Chondrocyte (in vitro differentiated cells): ENCODE measurements at regions not wholly inside any gene's neighbourhood (a gene's known extent, or its start where the extent isn't known, plus 50 kb on each side); places are given as distances from the start of the nearest gene placed in this dataset.

Experiments used
- DNase-seq: peaks from one replicate; pipeline ENCODE4 v3.0.0; 2021; ENCODE audit warnings: mixed read lengths, low spot score
- H3K27ac Mint-ChIP-seq: one replicate; pipeline ENCODE4 v1.8.0; 2021; ENCODE audit warnings: mild to moderate bottlenecking, moderate library complexity, mixed read lengths; ENCODE audit not compliant: unreplicated experiment
- H3K27me3 Mint-ChIP-seq: 2 replicates; pipeline ENCODE4 v1.8.0; 2021; ENCODE audit warnings: low read depth, mixed read lengths
- H3K36me3 Mint-ChIP-seq: 2 replicates; pipeline ENCODE4 v1.8.0; 2021; ENCODE audit warnings: low read depth, mixed read lengths
- H3K4me1 Mint-ChIP-seq: 2 replicates; pipeline ENCODE4 v1.8.0; 2021; ENCODE audit warnings: low read depth, mild to moderate bottlenecking, mixed read lengths
- H3K4me3 Mint-ChIP-seq: one replicate; pipeline ENCODE4 v1.8.0; 2021; ENCODE audit warnings: mild to moderate bottlenecking, moderate library complexity, mixed read lengths; ENCODE audit not compliant: unreplicated experiment
- H3K9me3 Mint-ChIP-seq: 2 replicates; pipeline ENCODE4 v1.8.0; 2021; ENCODE audit warnings: low read depth, mixed read lengths
- CTCF ChIP-seq: fragments of 200-600 bp; sonication (generic); IDR thresholded peaks from 2 replicates; pipeline ENCODE4 v1.5.0; 2021; ENCODE audit warnings: antibody characterized with exemption, mild to moderate bottlenecking, moderate library complexity

- no peak overlapping the region for H3K27ac Mint-ChIP-seq
- no peak for DNase-seq
- peaks cover 3% of the 10 kb centered on the region for H3K4me1 Mint-ChIP-seq
- TF ChIP-seq CTCF = no peak
- no peak overlapping the region for H3K4me3 Mint-ChIP-seq
- H3K27me3 Mint-ChIP-seq = no peaks in the 10 kb centered on the region
- no peaks in the 10 kb centered on the region for H3K9me3 Mint-ChIP-seq
- no peaks in the 10 kb centered on the region for H3K36me3 Mint-ChIP-seq
Measured at GRCh38 chr10:129074939-129075338, 392.1 kb upstream of the MGMT start.

- Mint-ChIP-seq H3K4me1 (peaks cover 3% of the 10 kb centered on the region), H3K27ac (no peak overlapping the region), H3K4me3 (no peak overlapping the region), H3K9me3 (peaks cover 6% of the 10 kb centered on the region), H3K27me3 (no peaks in the 10 kb centered on the region), H3K36me3 (peaks cover 2% of the 10 kb centered on the region)
- no peak for TF ChIP-seq CTCF
- no peak for DNase-seq
Measured at GRCh38 chr10:129075508-129075907, 391.5 kb upstream of the MGMT start.

DNA sequence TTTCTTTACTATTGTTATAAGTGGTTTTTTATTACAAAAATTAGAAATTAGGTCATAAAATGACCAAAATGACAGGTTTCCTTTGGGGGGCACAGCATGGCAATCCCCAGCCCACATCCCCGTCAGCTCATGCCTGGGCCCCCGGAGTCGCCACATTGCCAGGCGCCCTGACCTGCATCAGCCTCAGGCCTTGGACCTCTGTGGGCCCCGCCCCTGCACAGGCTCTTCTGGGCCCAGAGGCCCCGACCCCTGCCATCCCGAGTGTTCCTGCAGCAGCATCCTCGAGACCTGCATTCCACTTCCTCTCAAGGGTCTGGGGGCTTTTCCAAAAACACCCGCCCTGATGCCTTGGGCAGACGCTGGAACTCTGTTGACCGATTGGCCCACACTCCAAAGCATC is 391.1 kb upstream of the MGMT start:
- no peak for DNase-seq
- peaks cover 10% of the 10 kb centered on the region for H3K9me3 Mint-ChIP-seq
- H3K4me3 Mint-ChIP-seq = no peak overlapping the region
- no peak overlapping the region for H3K27ac Mint-ChIP-seq
- peaks cover 2% of the 10 kb centered on the region for H3K36me3 Mint-ChIP-seq
- TF ChIP-seq CTCF = no peak
- H3K27me3 Mint-ChIP-seq = no peaks in the 10 kb centered on the region
- H3K4me1 Mint-ChIP-seq = peaks cover 3% of the 10 kb centered on the region

DNA sequence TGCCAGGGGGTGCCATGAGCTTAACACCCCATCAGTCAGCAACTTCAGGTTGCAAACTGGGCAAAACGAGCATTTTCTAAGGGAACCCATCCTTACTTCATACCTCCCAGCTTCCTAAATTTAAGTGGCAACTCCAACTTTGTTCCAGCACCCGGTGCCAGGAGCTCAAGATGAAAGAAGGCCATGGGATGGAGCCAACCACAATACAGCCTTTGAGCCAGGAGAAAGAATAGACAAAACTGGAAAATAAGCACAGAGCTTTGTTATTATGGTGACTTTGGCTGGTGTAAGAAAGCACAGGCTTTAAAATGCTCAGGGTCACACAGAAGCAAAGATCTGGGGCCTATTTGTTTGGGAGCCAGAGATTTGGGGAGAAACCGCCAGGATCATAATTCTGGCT is 388.7 kb upstream of the MGMT start:
- no peak overlapping the region for H3K4me3 Mint-ChIP-seq
- no peak overlapping the region for H3K27ac Mint-ChIP-seq
- H3K27me3 Mint-ChIP-seq = no peaks in the 10 kb centered on the region
- peaks cover 18% of the 10 kb centered on the region for H3K9me3 Mint-ChIP-seq
- DNase-seq = no peak
- H3K4me1 Mint-ChIP-seq = peaks cover 3% of the 10 kb centered on the region
- peaks cover 2% of the 10 kb centered on the region for H3K36me3 Mint-ChIP-seq
- no peak for TF ChIP-seq CTCF

- DNase-seq = no peak
- TF ChIP-seq CTCF = no peak
- peaks cover 18% of the 10 kb centered on the region for H3K9me3 Mint-ChIP-seq
- peaks cover 3% of the 10 kb centered on the region for H3K4me1 Mint-ChIP-seq
- no peak overlapping the region for H3K27ac Mint-ChIP-seq
- H3K27me3 Mint-ChIP-seq = no peaks in the 10 kb centered on the region
- H3K36me3 Mint-ChIP-seq = peaks cover 2% of the 10 kb centered on the region
- H3K4me3 Mint-ChIP-seq = no peak overlapping the region
Measured at GRCh38 chr10:129078746-129079145, 388.3 kb upstream of the MGMT start.
